OCI-LY7 (cell line): ENCODE measurements at regions not wholly inside any gene's neighbourhood (a gene's known extent, or its start where the extent isn't known, plus 50 kb on each side); places are given as distances from the start of the nearest gene placed in this dataset.

Experiments
- BruUV-seq: library from RNA; stranded (reverse); fragments of 400-500 nt; replicated peaks from 2 replicates; lab custom pipeline; 2021; lab: Mats Ljungman, UMichigan
- CTCF ChIA-PET: fragments of 300-600 bp; sonication (Branson Sonifier 250); formaldehyde crosslinking; loops from one replicate; lab custom pipeline; 2022; ENCODE audit warnings: antibody characterized with exemption; ENCODE audit not compliant: unreplicated experiment; lab: Charles Lee
- POLR2A ChIA-PET: fragments of 300-600 bp; sonication (Branson Sonifier 250); formaldehyde crosslinking; loops from one replicate; lab custom pipeline; 2022; ENCODE audit warnings: antibody characterized with exemption; lab: Charles Lee
- DNase-seq: peaks from one replicate; pipeline ENCODE4 v3.0.0-alpha.2; 2015; ENCODE audit warnings: low spot score
- H2AFZ ChIP-seq: fragments of 200-600 bp; sonication (generic), shearing (Covaris generic); 2 replicates; pipeline ENCODE4 v1.6.1; 2014; ENCODE audit warnings: mild to moderate bottlenecking, antibody characterized with exemption, low read length, moderate library complexity
- H3K27ac ChIP-seq: fragments of 200-600 bp; sonication (generic); 2 replicates; pipeline ENCODE4 v1.5.1; 2014; ENCODE audit warnings: mixed run types, low read depth, mild to moderate bottlenecking, moderate library complexity, low read length, inconsistent platforms; ENCODE audit not compliant: poor library complexity, severe bottlenecking
- H3K36me3 ChIP-seq: fragments of 200-600 bp; sonication (generic); 2 replicates; pipeline ENCODE4 v1.6.1; 2014; ENCODE audit warnings: mild to moderate bottlenecking, antibody characterized with exemption, low read length, moderate library complexity, mixed read lengths; ENCODE audit not compliant: insufficient read depth
- H3K4me1 ChIP-seq: fragments of 200-600 bp; sonication (generic); 2 replicates; pipeline ENCODE4 v1.5.1; 2014; ENCODE audit warnings: mild to moderate bottlenecking, low read length; ENCODE audit not compliant: insufficient read depth, poor library complexity, severe bottlenecking
- H3K4me2 ChIP-seq: fragments of 200-600 bp; sonication (generic); 2 replicates; pipeline ENCODE4 v1.6.1; 2014; ENCODE audit warnings: mild to moderate bottlenecking, low read length
- H3K4me3 ChIP-seq: fragments of 200-600 bp; sonication (generic); 2 replicates; pipeline ENCODE4 v1.5.1; 2014; ENCODE audit warnings: mild to moderate bottlenecking, low read depth, low read length; ENCODE audit not compliant: poor library complexity, severe bottlenecking
- H3K79me2 ChIP-seq: fragments of 200-600 bp; sonication (generic); 2 replicates; pipeline ENCODE4 v1.6.1; 2016; ENCODE audit warnings: low read depth, mild to moderate bottlenecking, low read length, moderate library complexity, mixed read lengths; ENCODE audit not compliant: insufficient read depth
- H3K9me2 ChIP-seq: fragments of 200-600 bp; sonication (generic); 2 replicates; pipeline ENCODE4 v1.6.1; 2016; ENCODE audit warnings: mild to moderate bottlenecking, low read length, mixed read lengths; ENCODE audit not compliant: insufficient read depth
- H3K9me3 ChIP-seq: fragments of 200-600 bp; sonication (generic); 2 replicates; pipeline ENCODE4 v1.6.1; 2014; ENCODE audit warnings: mild to moderate bottlenecking, mixed run types, low read length, mixed read lengths
- H4K20me1 ChIP-seq: fragments of 200-600 bp; sonication (generic); 2 replicates; pipeline ENCODE4 v1.6.1; 2014; ENCODE audit warnings: mild to moderate bottlenecking, antibody characterized with exemption, low read length, moderate library complexity, mixed read lengths; ENCODE audit not compliant: insufficient read depth
- CTCF ChIP-seq: fragments of 200-600 bp; sonication (generic); conservative IDR thresholded peaks from 2 replicates; pipeline ENCODE4 v1.5.1; 2014; ENCODE audit warnings: mild to moderate bottlenecking, antibody characterized with exemption, low read length, moderate library complexity, mixed read lengths
- EZH2phosphoT487 ChIP-seq: fragments of 200-600 bp; sonication (generic); IDR thresholded peaks from 2 replicates; pipeline ENCODE4 v1.6.1; 2018; ENCODE audit warnings: low read depth, borderline replicate concordance, mild to moderate bottlenecking, mixed run types, antibody characterized with exemption, low read length, moderate library complexity, mixed read lengths
- intact Hi-C: fragments of 100-400 bp; cut with micrococcal nuclease; formaldehyde crosslinking; loops from one replicate; pipeline ENCODE4 v1.10.0; 2022; ENCODE audit not compliant: unreplicated experiment

- BruUV-seq = no TSS peak
- Histone ChIP-seq H3K27ac (no peak overlapping the region), H3K9me2 (no peaks in the 10 kb centered on the region), H3K9me3 (no peaks in the 10 kb centered on the region), H3K36me3 (no peaks in the 10 kb centered on the region), H2AFZ (no peak overlapping the region), H3K4me1 (no peaks in the 10 kb centered on the region), H3K4me3 (no peak overlapping the region), H4K20me1 (no peaks in the 10 kb centered on the region), H3K4me2 (no peak overlapping the region), H3K79me2 (no peaks in the 10 kb centered on the region)
- no peak for TF ChIP-seq CTCF
- no peak for TF ChIP-seq EZH2phosphoT487
- ChIA-PET CTCF (no interaction called here), POLR2A (no interaction called here)
- no peak for DNase-seq
- intact Hi-C loops = no loop called here
These were observed 230.8 kb upstream of the FERD3L start for GRCh38 chr7:19375976-19376375.

GRCh38 chr7:19373334-19373733 is 228.1 kb upstream of the FERD3L start:
- H3K27ac ChIP-seq = no peak overlapping the region
- no peaks in the 10 kb centered on the region for H3K36me3 ChIP-seq
- H3K4me3 ChIP-seq = no peak overlapping the region
- H3K79me2 ChIP-seq = no peaks in the 10 kb centered on the region
- intact Hi-C loops = no loop called here
- TF ChIP-seq EZH2phosphoT487 (no peak), CTCF (no peak)
- H2AFZ ChIP-seq = no peak overlapping the region
- CTCF ChIA-PET = no interaction called here
- H4K20me1 ChIP-seq = no peaks in the 10 kb centered on the region
- no peaks in the 10 kb centered on the region for H3K9me3 ChIP-seq
- BruUV-seq = no TSS peak
- POLR2A ChIA-PET = no interaction called here
- DNase-seq = no peak
- H3K4me2 ChIP-seq = no peak overlapping the region
- no peaks in the 10 kb centered on the region for H3K9me2 ChIP-seq
- no peaks in the 10 kb centered on the region for H3K4me1 ChIP-seq

- Histone ChIP-seq H3K36me3 (no peaks in the 10 kb centered on the region), H3K4me3 (no peak overlapping the region), H3K27ac (no peak overlapping the region), H4K20me1 (no peaks in the 10 kb centered on the region), H3K79me2 (no peaks in the 10 kb centered on the region), H3K4me2 (no peak overlapping the region), H3K4me1 (no peaks in the 10 kb centered on the region), H2AFZ (no peak overlapping the region), H3K9me3 (no peaks in the 10 kb centered on the region), H3K9me2 (no peaks in the 10 kb centered on the region)
- no TSS peak for BruUV-seq
- intact Hi-C loops = no loop called here
- DNase-seq = no peak
- CTCF ChIA-PET = no interaction called here
- POLR2A ChIA-PET = no interaction called here
- TF ChIP-seq CTCF (no peak), EZH2phosphoT487 (no peak)
These were observed 224.6 kb upstream of the FERD3L start for GRCh38 chr7:19369806-19370205.
